IPS-15b (cell line): ENCODE measurements at regions not wholly inside any gene's neighbourhood (a gene's known extent, or its start where the extent isn't known, plus 50 kb on each side); places are given as distances from the start of the nearest gene placed in this dataset.

Source experiments
- H3K27me3 ChIP-seq: one replicate; pipeline ENCODE4 v1.6.1; 2013; ENCODE audit warnings: low read length; ENCODE audit not compliant: control insufficient read depth, insufficient read depth
- H3K36me3 ChIP-seq: one replicate; pipeline ENCODE4 v1.6.1; 2013; ENCODE audit warnings: low read length; ENCODE audit not compliant: control insufficient read depth, insufficient read depth
- H3K4me1 ChIP-seq: one replicate; pipeline ENCODE4 v1.6.1; 2013; ENCODE audit warnings: mild to moderate bottlenecking, low read length; ENCODE audit not compliant: control insufficient read depth, insufficient read depth
- H3K4me3 ChIP-seq: one replicate; pipeline ENCODE4 v1.5.1; 2013; ENCODE audit warnings: low read depth, low read length
- H3K9ac ChIP-seq: one replicate; pipeline ENCODE4 v1.6.1; 2013; ENCODE audit warnings: low read depth, mild to moderate bottlenecking, low read length
- H3K9me3 ChIP-seq: one replicate; pipeline ENCODE4 v1.6.1; 2013; ENCODE audit warnings: mild to moderate bottlenecking, low read length; ENCODE audit not compliant: control insufficient read depth, insufficient read depth

GRCh38 chr1:30379684-30380624 lies 343.4 kb downstream of the MATN1 start:
- H3K9ac ChIP-seq, result no peak overlapping the region
- no peaks in the 10 kb centered on the region for H3K9me3 ChIP-seq
- H3K36me3 ChIP-seq, result no peaks in the 10 kb centered on the region
- H3K4me3 ChIP-seq, result no peak overlapping the region
- H3K27me3 ChIP-seq, result no peaks in the 10 kb centered on the region
- no peaks in the 10 kb centered on the region for H3K4me1 ChIP-seq

DNA sequence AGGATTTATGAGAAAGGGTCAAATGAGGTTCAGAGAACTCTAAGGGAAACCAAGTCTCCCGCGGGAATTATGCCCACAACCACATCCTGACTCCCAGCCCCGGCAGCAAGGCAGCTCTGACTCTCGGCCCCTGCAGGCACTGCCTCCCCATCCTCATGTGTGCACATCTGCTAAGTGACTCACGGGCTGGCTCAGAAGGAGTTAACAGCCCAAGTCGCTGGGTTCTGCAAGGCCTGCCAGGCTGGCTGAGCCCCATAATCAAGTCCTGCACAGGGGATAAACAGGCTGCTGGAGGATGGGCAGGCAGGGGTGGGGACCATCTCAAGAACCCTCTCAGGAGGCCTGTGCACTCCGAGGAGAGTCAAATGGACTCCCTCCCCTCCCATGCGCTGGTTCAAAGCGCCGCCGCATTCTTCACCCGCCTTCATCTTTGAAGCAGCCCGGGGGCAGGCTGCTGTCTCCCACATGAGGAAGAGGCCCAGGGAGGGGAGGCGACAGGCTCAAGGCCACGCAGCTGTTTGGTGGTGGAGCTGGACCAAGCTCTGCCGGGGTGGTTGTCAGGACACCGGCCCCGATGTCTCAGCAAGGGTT lies 344.3 kb downstream of the MATN1 start:
- H3K27me3 ChIP-seq, result no peaks in the 10 kb centered on the region
- no peak overlapping the region for H3K4me3 ChIP-seq
- H3K36me3 ChIP-seq, result no peaks in the 10 kb centered on the region
- no peaks in the 10 kb centered on the region for H3K9me3 ChIP-seq
- no peaks in the 10 kb centered on the region for H3K4me1 ChIP-seq
- no peak overlapping the region for H3K9ac ChIP-seq

- no peak overlapping the region for H3K4me3 ChIP-seq
- no peaks in the 10 kb centered on the region for H3K27me3 ChIP-seq
- no peaks in the 10 kb centered on the region for H3K36me3 ChIP-seq
- no peaks in the 10 kb centered on the region for H3K4me1 ChIP-seq
- no peaks in the 10 kb centered on the region for H3K9me3 ChIP-seq
- H3K9ac ChIP-seq, result no peak overlapping the region
Observed at GRCh38 chr1:30378003-30378596, 345.3 kb downstream of the MATN1 start.

DNA sequence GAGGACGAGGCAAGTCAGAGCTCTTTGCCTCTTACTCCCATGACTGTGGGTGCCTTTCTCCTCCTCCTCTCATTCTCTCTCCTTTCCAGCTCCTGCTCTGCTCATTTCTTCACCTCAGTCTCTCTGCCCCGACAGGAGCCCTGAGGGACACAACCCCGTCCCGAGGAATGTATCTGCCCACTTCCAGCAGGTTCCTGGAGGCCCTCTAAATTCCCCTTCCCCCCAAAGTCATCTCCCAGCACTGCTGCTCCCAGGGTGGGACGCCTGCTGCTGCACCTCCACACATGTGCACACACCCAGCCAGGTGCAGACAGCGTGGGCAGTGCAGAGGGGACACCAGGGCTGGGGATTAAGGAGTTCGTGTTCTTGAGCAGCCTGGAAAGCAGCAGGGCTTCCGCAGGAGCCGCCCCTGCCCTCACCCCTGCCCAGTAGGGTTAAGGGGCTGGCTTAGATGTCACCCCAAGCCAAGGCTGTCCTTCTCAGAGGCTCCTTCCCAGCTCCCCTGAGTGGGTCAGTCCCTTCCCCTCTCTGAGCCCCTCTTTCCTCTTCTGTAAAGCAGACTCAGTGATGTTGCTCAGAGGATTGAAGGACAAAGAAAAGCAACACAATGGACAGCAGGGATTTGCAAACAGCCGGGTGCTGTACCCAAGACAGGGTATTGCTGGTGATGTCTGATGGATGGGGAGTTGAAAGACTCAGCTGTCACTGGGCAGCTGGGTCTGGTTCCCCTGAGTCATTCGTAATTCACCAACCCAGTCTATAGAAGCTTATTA lies 346.0 kb downstream of the MATN1 start:
- Histone ChIP-seq H3K9me3 (no peaks in the 10 kb centered on the region), H3K4me3 (no peak overlapping the region), H3K4me1 (no peaks in the 10 kb centered on the region), H3K9ac (no peak overlapping the region), H3K36me3 (no peaks in the 10 kb centered on the region), H3K27me3 (no peaks in the 10 kb centered on the region)

DNA sequence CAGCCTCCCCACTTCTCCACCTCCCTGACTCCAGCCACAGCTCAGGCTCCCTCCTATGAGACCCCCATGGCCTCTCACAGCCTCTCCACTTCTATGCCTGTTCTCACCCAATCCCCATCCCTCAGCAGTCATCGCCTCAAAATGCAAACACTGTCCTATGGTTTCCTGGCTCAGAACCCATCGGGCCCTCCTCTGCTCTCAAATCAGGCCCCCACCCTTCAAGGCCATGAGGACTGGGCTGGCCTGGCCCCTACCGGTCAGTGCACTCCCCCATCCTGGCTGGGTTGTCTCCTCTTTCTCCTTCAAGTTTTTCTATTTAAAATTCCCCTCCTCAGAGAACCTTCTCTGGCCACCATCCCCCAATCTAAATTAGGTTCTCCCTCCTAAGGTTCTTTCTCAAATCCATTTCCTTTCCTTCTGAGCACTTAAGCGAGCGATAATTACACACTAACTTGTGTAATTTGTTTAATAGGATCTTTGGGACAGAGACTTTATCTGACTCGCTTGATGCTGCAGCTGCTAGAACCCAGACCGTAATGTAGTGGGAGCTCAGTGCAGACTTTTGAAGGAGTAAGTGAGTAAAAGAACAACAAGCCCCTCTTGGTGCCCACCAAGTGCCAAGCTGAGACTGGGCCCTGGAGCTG lies 347.2 kb downstream of the MATN1 start:
- Histone ChIP-seq H3K9me3 (no peaks in the 10 kb centered on the region), H3K36me3 (no peaks in the 10 kb centered on the region), H3K9ac (no peak overlapping the region), H3K27me3 (no peaks in the 10 kb centered on the region), H3K4me1 (no peaks in the 10 kb centered on the region), H3K4me3 (no peak overlapping the region)

GRCh38 chr1:30375156-30375555 lies 348.2 kb downstream of the MATN1 start:
- H3K9ac ChIP-seq, result no peak overlapping the region
- no peaks in the 10 kb centered on the region for H3K36me3 ChIP-seq
- no peaks in the 10 kb centered on the region for H3K27me3 ChIP-seq
- no peaks in the 10 kb centered on the region for H3K4me1 ChIP-seq
- H3K4me3 ChIP-seq, result no peak overlapping the region
- H3K9me3 ChIP-seq, result no peaks in the 10 kb centered on the region

GRCh38 chr1:30374400-30375070 lies 348.9 kb downstream of the MATN1 start:
- no peaks in the 10 kb centered on the region for H3K9me3 ChIP-seq
- no peaks in the 10 kb centered on the region for H3K36me3 ChIP-seq
- H3K4me1 ChIP-seq, result no peaks in the 10 kb centered on the region
- H3K4me3 ChIP-seq, result no peak overlapping the region
- H3K27me3 ChIP-seq, result no peaks in the 10 kb centered on the region
- H3K9ac ChIP-seq, result no peak overlapping the region

- Histone ChIP-seq H3K9me3 (no peaks in the 10 kb centered on the region), H3K27me3 (no peaks in the 10 kb centered on the region), H3K36me3 (no peaks in the 10 kb centered on the region), H3K9ac (no peak overlapping the region), H3K4me3 (no peak overlapping the region), H3K4me1 (no peaks in the 10 kb centered on the region)
Observed at GRCh38 chr1:30373471-30374399, 349.6 kb downstream of the MATN1 start.

- no peaks in the 10 kb centered on the region for H3K36me3 ChIP-seq
- H3K27me3 ChIP-seq, result no peaks in the 10 kb centered on the region
- H3K9ac ChIP-seq, result no peak overlapping the region
- no peaks in the 10 kb centered on the region for H3K9me3 ChIP-seq
- no peak overlapping the region for H3K4me3 ChIP-seq
- H3K4me1 ChIP-seq, result no peaks in the 10 kb centered on the region
Observed at GRCh38 chr1:30372792-30373433, 350.5 kb downstream of the MATN1 start.
